DND-41 (cell line): ENCODE measurements at regions not wholly inside any gene's neighbourhood (a gene's known extent, or its start where the extent isn't known, plus 50 kb on each side); places are given as distances from the start of the nearest gene placed in this dataset.

Experiments
- ATAC-seq: fragments of 200-7000 bp; cut with Tn5 transposase; 3 replicates; pipeline ENCODE4 v1.9.1; 2021; ENCODE audit warnings: low read depth; ENCODE audit not compliant: insufficient read depth
- DNase-seq: peaks from one replicate; pipeline ENCODE4 v3.0.0-alpha.2; 2020
- H2AFZ ChIP-seq: 2 replicates; pipeline ENCODE4 v1.6.0; 2012; ENCODE audit warnings: low read depth, low read length
- H3K27ac ChIP-seq: 2 replicates; pipeline ENCODE4 v1.5.1; 2012; ENCODE audit warnings: low read length, inconsistent platforms
- H3K27me3 ChIP-seq: fragments of 200-600 bp; sonication (generic); 2 replicates; pipeline ENCODE4 v1.6.0; 2012; ENCODE audit warnings: low read length, mild to moderate bottlenecking, inconsistent platforms; ENCODE audit not compliant: insufficient read depth, poor library complexity
- H3K36me3 ChIP-seq: 2 replicates; pipeline ENCODE4 v1.5.1; 2012; ENCODE audit warnings: low read length, inconsistent platforms; ENCODE audit not compliant: insufficient read depth
- H3K4me1 ChIP-seq: 2 replicates; pipeline ENCODE4 v1.5.1; 2012; ENCODE audit warnings: mild to moderate bottlenecking, low read length; ENCODE audit not compliant: insufficient read depth
- H3K4me2 ChIP-seq: 2 replicates; pipeline ENCODE4 v1.6.0; 2012; ENCODE audit warnings: mild to moderate bottlenecking, moderate library complexity, low read length, inconsistent platforms; ENCODE audit not compliant: insufficient read depth
- H3K4me3 ChIP-seq, 2 experiments: fragments of 200-600 bp in 1 of 2; shearing (Covaris generic) in 1 of 2; 2 replicates each; pipeline ENCODE4 v1.5.1; 2012 to 2016; ENCODE audit warnings: inconsistent platforms in 2 of 2, low read length in 2 of 2, mild to moderate bottlenecking in 2 of 2, low read depth in 1 of 2, moderate library complexity in 1 of 2
- H3K79me2 ChIP-seq: 2 replicates; pipeline ENCODE4 v1.6.0; 2012; ENCODE audit warnings: low read length, inconsistent platforms; ENCODE audit not compliant: insufficient read depth
- H3K9ac ChIP-seq: 2 replicates; pipeline ENCODE4 v1.6.0; 2012; ENCODE audit warnings: low read depth, mild to moderate bottlenecking, inconsistent platforms, low read length, moderate library complexity
- H3K9me3 ChIP-seq: 2 replicates; pipeline ENCODE4 v1.5.1; 2012; ENCODE audit warnings: low read length, moderate library complexity, mild to moderate bottlenecking, inconsistent platforms; ENCODE audit not compliant: insufficient read depth, severe bottlenecking
- H4K20me1 ChIP-seq: 2 replicates; pipeline ENCODE4 v1.6.0; 2012; ENCODE audit warnings: low read length; ENCODE audit not compliant: insufficient read depth
- CTCF ChIP-seq: IDR thresholded peaks from 2 replicates; pipeline ENCODE4 v1.5.1; 2012; ENCODE audit warnings: borderline replicate concordance, low read length, moderate library complexity, mild to moderate bottlenecking; ENCODE audit not compliant: poor library complexity, severe bottlenecking; ENCODE audit errors: extremely low read depth
- EZH2 ChIP-seq: IDR thresholded peaks from 3 replicates; pipeline ENCODE4 v1.6.1; 2012; ENCODE audit warnings: borderline replicate concordance, low read depth, mild to moderate bottlenecking, moderate library complexity, low read length, inconsistent platforms; ENCODE audit not compliant: severe bottlenecking

GRCh38 chr11:116285026-116285425 lies 487.8 kb downstream of the BUD13 start:
- peaks cover 8% of the 10 kb centered on the region for H3K27me3 ChIP-seq
- no peak overlapping the region for H3K9ac ChIP-seq
- H4K20me1 ChIP-seq: no peaks in the 10 kb centered on the region
- DNase-seq (no peak), ATAC-seq (no peak)
- no peak overlapping the region for H3K4me2 ChIP-seq
- TF ChIP-seq CTCF (no peak), EZH2 (no peak)
- no peaks in the 10 kb centered on the region for H3K4me1 ChIP-seq
- H3K4me3 ChIP-seq: no peak overlapping the region
- H3K27ac ChIP-seq: no peak overlapping the region
- H2AFZ ChIP-seq: no peak overlapping the region
- peaks cover 3% of the 10 kb centered on the region for H3K9me3 ChIP-seq
- no peaks in the 10 kb centered on the region for H3K36me3 ChIP-seq
- no peaks in the 10 kb centered on the region for H3K79me2 ChIP-seq

- H3K27me3 ChIP-seq: peaks cover 8% of the 10 kb centered on the region
- H3K9me3 ChIP-seq: no peaks in the 10 kb centered on the region
- H2AFZ ChIP-seq: no peak overlapping the region
- no peak overlapping the region for H3K4me2 ChIP-seq
- H3K4me1 ChIP-seq: no peaks in the 10 kb centered on the region
- H3K9ac ChIP-seq: no peak overlapping the region
- DNase-seq: no peak
- no peak overlapping the region for H3K4me3 ChIP-seq
- H3K36me3 ChIP-seq: no peaks in the 10 kb centered on the region
- TF ChIP-seq EZH2: no peak
- TF ChIP-seq CTCF: no peak
- H3K27ac ChIP-seq: no peak overlapping the region
- no peaks in the 10 kb centered on the region for H4K20me1 ChIP-seq
- no peak for ATAC-seq
- no peaks in the 10 kb centered on the region for H3K79me2 ChIP-seq
Measured at GRCh38 chr11:116283300-116283699, 489.5 kb downstream of the BUD13 start.

GRCh38 chr11:116282481-116282880 lies 490.3 kb downstream of the BUD13 start:
- no peaks in the 10 kb centered on the region for H3K36me3 ChIP-seq
- no peaks in the 10 kb centered on the region for H3K4me1 ChIP-seq
- no peak for ATAC-seq
- H4K20me1 ChIP-seq: no peaks in the 10 kb centered on the region
- no peak overlapping the region for H3K4me2 ChIP-seq
- no peak overlapping the region for H3K27ac ChIP-seq
- H3K27me3 ChIP-seq: peaks cover 8% of the 10 kb centered on the region
- H2AFZ ChIP-seq: no peak overlapping the region
- H3K9me3 ChIP-seq: no peaks in the 10 kb centered on the region
- no peak for DNase-seq
- TF ChIP-seq EZH2: no peak
- no peak for TF ChIP-seq CTCF
- H3K4me3 ChIP-seq: no peak overlapping the region
- H3K79me2 ChIP-seq: no peaks in the 10 kb centered on the region
- H3K9ac ChIP-seq: no peak overlapping the region
